Right ventricle myocardium superior (tissue), 1 donor: ENCODE measurements at regions not wholly inside any gene's neighbourhood (a gene's known extent, or its start where the extent isn't known, plus 50 kb on each side); places are given as distances from the start of the nearest gene placed in this dataset.

ENCODE experiments used
- ATAC-seq: fragments of 200-7000 bp; cut with Tn5 transposase; one replicate; pipeline ENCODE4 v1.9.1; 2020; ENCODE audit warnings: mild to moderate bottlenecking; ENCODE audit not compliant: poor library complexity
- DNase-seq: peaks from one replicate; pipeline ENCODE4 v3.0.0-alpha.2; 2020
- intact Hi-C: fragments of 100-400 bp; cut with DNase I; formaldehyde crosslinking; loops from one replicate; pipeline ENCODE4 v1.11.2; 2022
- donor health status: DM: no; HTN: yes; CAD: no; lungs with severe emphysema.

GRCh38 chr11:37512156-37512780 lies 914.2 kb upstream of the RAG2 start:
- DNase-seq (no peak), ATAC-seq (no peak)
- intact Hi-C loops, result no loop called here

- no peak for ATAC-seq
- no peak for DNase-seq
- intact Hi-C loops, result no loop called here
Measured at GRCh38 chr11:37511425-37511933, 913.4 kb upstream of the RAG2 start.

- intact Hi-C loops, result no loop called here
- DNase-seq (no peak), ATAC-seq (no peak)
Measured at GRCh38 chr11:37509506-37509905, 911.5 kb upstream of the RAG2 start.

GRCh38 chr11:37506531-37506930 lies 908.5 kb upstream of the RAG2 start:
- DNase-seq (no peak), ATAC-seq (no peak)
- intact Hi-C loops, result no loop called here

GRCh38 chr11:37505406-37505805 lies 907.4 kb upstream of the RAG2 start:
- intact Hi-C loops, result no loop called here
- no peak for ATAC-seq
- DNase-seq, result no peak

- ATAC-seq (no peak), DNase-seq (no peak)
- intact Hi-C loops, result no loop called here
Measured at GRCh38 chr11:37504921-37505320, 906.9 kb upstream of the RAG2 start.

- peak; percentile 22 for ATAC-seq
- DNase-seq, result no peak
- intact Hi-C loops, result no loop called here
Measured at GRCh38 chr11:37504060-37504611, 906.1 kb upstream of the RAG2 start.

GRCh38 chr11:37503411-37504059 lies 905.5 kb upstream of the RAG2 start:
- DNase-seq, result no peak
- ATAC-seq, result no peak
- intact Hi-C loops, result no loop called here

GRCh38 chr11:37502202-37502601 lies 904.2 kb upstream of the RAG2 start:
- ATAC-seq (no peak), DNase-seq (no peak)
- intact Hi-C loops, result no loop called here

GRCh38 chr11:37500425-37500824 lies 902.4 kb upstream of the RAG2 start:
- ATAC-seq (no peak), DNase-seq (no peak)
- intact Hi-C loops, result no loop called here

- DNase-seq, result no peak
- intact Hi-C loops, result no loop called here
- ATAC-seq, result no peak
Measured at GRCh38 chr11:37497326-37497725, 899.3 kb upstream of the RAG2 start.

GRCh38 chr11:37496201-37496600 lies 898.2 kb upstream of the RAG2 start:
- ATAC-seq (no peak), DNase-seq (no peak)
- intact Hi-C loops, result no loop called here

GRCh38 chr11:37484298-37484697 lies 886.3 kb upstream of the RAG2 start:
- DNase-seq (no peak), ATAC-seq (no peak)
- intact Hi-C loops, result no loop called here

GRCh38 chr11:37483761-37484160 lies 885.7 kb upstream of the RAG2 start:
- DNase-seq (no peak), ATAC-seq (no peak)
- intact Hi-C loops, result no loop called here

GRCh38 chr11:37474889-37475288 lies 876.9 kb upstream of the RAG2 start:
- intact Hi-C loops, result no loop called here
- ATAC-seq (no peak), DNase-seq (no peak)

- no peak for DNase-seq
- ATAC-seq, result no peak
- intact Hi-C loops, result no loop called here
Measured at GRCh38 chr11:37468344-37468743, 870.3 kb upstream of the RAG2 start.

GRCh38 chr11:37465221-37465620 lies 867.2 kb upstream of the RAG2 start:
- intact Hi-C loops, result no loop called here
- ATAC-seq (no peak), DNase-seq (no peak)

- ATAC-seq, result no peak
- intact Hi-C loops, result no loop called here
- no peak for DNase-seq
Measured at GRCh38 chr11:37459456-37459855, 861.4 kb upstream of the RAG2 start.

- intact Hi-C loops, result no loop called here
- DNase-seq (no peak), ATAC-seq (no peak)
Measured at GRCh38 chr11:37456746-37457145, 858.7 kb upstream of the RAG2 start.

GRCh38 chr11:37451903-37452302 lies 853.9 kb upstream of the RAG2 start:
- ATAC-seq (no peak), DNase-seq (no peak)
- intact Hi-C loops, result no loop called here
